RWPE2 (cell line): ENCODE measurements at regions not wholly inside any gene's neighbourhood (a gene's known extent, or its start where the extent isn't known, plus 50 kb on each side); places are given as distances from the start of the nearest gene placed in this dataset.

ENCODE experiments used
- ATAC-seq: fragments of 200-7000 bp; cut with Tn5 transposase; 3 replicates; pipeline ENCODE4 v1.9.1; 2021; ENCODE audit warnings: low read depth
- DNase-seq: peaks from one replicate; pipeline ENCODE4 v3.0.0-alpha.2; 2020; ENCODE audit warnings: low spot score
- H3K27ac ChIP-seq: fragments of 450-650 bp; 2 replicates; pipeline ENCODE4 v1.5.1; 2017; ENCODE audit warnings: mild to moderate bottlenecking; ENCODE audit not compliant: poor library complexity, severe bottlenecking
- H3K27me3 ChIP-seq: fragments of 250-450 bp; sonication (Bioruptor Pico); 2 replicates; pipeline ENCODE4 v1.5.1; 2021; ENCODE audit warnings: mild to moderate bottlenecking, moderate library complexity; ENCODE audit not compliant: insufficient read depth, poor library complexity, severe bottlenecking
- H3K36me3 ChIP-seq: fragments of 250-450 bp; sonication (Bioruptor Pico); 2 replicates; pipeline ENCODE4 v1.5.1; 2020; ENCODE audit warnings: low read depth, mild to moderate bottlenecking, moderate library complexity
- H3K4me1 ChIP-seq: fragments of 250-450 bp; sonication (Bioruptor Pico); 2 replicates; pipeline ENCODE4 v1.5.1; 2021; ENCODE audit warnings: mild to moderate bottlenecking, moderate library complexity; ENCODE audit not compliant: insufficient read depth, poor library complexity, severe bottlenecking
- H3K4me3 ChIP-seq: fragments of 250-450 bp; sonication (Bioruptor Pico); 2 replicates; pipeline ENCODE4 v1.5.1; 2021; ENCODE audit warnings: mild to moderate bottlenecking, moderate library complexity; ENCODE audit not compliant: severe bottlenecking
- H3K9me3 ChIP-seq: fragments of 250-450 bp; sonication (Bioruptor Pico); 2 replicates; pipeline ENCODE4 v1.5.1; 2021; ENCODE audit warnings: mild to moderate bottlenecking, moderate library complexity; ENCODE audit not compliant: severe bottlenecking
- TF ChIP-seq, protein P1 (sequence below): fragments of 450-650 bp; IDR thresholded peaks from one replicate; pipeline ENCODE4 v1.5.1; 2017; ENCODE audit warnings: mild to moderate bottlenecking, moderate library complexity; ENCODE audit not compliant: poor library complexity, severe bottlenecking

DNA sequence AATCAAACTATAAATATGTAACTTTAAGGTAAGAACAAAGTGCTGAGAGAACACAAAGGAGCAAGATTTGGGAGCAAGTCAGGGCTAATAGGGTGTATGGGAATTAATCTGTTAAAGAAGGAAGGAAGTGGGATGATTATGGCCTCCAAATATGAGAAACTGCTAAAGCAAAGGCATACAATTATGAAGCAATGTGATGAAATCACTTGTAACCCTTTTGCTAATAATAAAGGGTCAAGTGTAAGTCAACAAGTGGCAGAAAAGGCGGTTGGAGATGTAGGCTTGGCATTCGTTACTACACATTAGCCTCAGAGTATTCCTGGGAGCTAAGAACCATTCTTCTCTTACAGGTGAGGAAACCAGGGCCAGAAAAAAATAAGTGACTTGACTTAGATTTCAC lies 1002.3 kb upstream of the TENM4 start:
- Histone ChIP-seq H3K36me3 (no peaks in the 10 kb centered on the region), H3K27ac (no peak overlapping the region), H3K9me3 (no peaks in the 10 kb centered on the region), H3K4me1 (peaks cover 25% of the 10 kb centered on the region), H3K4me3 (no peak overlapping the region), H3K27me3 (no peaks in the 10 kb centered on the region)
- ATAC-seq (peak; percentile 72), DNase-seq (no peak)
- TF ChIP-seq, protein P1, sequence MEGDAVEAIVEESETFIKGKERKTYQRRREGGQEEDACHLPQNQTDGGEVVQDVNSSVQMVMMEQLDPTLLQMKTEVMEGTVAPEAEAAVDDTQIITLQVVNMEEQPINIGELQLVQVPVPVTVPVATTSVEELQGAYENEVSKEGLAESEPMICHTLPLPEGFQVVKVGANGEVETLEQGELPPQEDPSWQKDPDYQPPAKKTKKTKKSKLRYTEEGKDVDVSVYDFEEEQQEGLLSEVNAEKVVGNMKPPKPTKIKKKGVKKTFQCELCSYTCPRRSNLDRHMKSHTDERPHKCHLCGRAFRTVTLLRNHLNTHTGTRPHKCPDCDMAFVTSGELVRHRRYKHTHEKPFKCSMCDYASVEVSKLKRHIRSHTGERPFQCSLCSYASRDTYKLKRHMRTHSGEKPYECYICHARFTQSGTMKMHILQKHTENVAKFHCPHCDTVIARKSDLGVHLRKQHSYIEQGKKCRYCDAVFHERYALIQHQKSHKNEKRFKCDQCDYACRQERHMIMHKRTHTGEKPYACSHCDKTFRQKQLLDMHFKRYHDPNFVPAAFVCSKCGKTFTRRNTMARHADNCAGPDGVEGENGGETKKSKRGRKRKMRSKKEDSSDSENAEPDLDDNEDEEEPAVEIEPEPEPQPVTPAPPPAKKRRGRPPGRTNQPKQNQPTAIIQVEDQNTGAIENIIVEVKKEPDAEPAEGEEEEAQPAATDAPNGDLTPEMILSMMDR: no peak

DNA sequence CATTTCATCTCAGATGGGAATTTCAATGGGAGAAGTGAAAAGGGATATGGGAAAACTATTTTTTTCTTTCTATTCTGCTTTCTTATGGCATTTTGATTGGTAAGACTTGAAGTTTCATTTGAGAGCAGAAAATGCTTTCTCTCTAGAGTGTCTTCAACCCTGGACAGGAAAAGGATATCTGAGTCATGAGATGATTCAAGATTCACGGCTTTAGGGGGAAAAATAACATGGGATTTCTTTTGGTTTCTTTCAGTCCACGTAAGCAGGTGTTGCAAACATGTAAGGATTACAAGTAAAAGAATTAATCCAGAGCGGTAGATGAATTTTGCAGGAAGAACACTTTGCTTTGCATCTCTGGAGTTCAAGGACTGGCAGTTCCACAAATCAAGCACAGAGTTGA lies 1001.0 kb upstream of the TENM4 start:
- Histone ChIP-seq H3K27me3 (no peaks in the 10 kb centered on the region), H3K4me3 (no peak overlapping the region), H3K27ac (no peak overlapping the region), H3K36me3 (no peaks in the 10 kb centered on the region), H3K9me3 (no peaks in the 10 kb centered on the region), H3K4me1 (peaks cover 25% of the 10 kb centered on the region)
- TF ChIP-seq, protein P1: no peak
- ATAC-seq: peak; percentile 80
- DNase-seq: no peak

DNA sequence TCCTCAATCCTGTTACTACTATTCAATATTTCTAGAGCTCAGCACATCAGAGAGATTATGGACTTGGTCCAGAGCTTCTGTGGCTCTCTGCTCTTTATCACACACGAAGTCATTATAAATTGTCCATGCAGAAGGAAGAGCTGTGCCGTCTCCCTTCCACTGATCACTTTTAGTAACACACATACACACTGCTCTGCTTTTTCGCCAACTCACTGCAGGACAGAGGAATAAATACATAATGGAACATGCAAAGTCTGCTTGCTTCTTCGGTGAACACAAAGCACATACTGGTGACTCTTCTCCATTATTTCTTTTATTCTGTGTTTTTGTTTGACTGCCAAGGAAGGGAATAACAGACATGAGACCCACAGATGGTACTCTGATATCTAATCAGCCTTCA lies 1000.0 kb upstream of the TENM4 start:
- no peak for ATAC-seq
- TF ChIP-seq, protein P1: no peak
- H3K9me3 ChIP-seq: no peaks in the 10 kb centered on the region
- H3K27ac ChIP-seq: no peak overlapping the region
- no peaks in the 10 kb centered on the region for H3K27me3 ChIP-seq
- H3K4me1 ChIP-seq: peaks cover 25% of the 10 kb centered on the region
- no peaks in the 10 kb centered on the region for H3K36me3 ChIP-seq
- no peak overlapping the region for H3K4me3 ChIP-seq
- DNase-seq: no peak

DNA sequence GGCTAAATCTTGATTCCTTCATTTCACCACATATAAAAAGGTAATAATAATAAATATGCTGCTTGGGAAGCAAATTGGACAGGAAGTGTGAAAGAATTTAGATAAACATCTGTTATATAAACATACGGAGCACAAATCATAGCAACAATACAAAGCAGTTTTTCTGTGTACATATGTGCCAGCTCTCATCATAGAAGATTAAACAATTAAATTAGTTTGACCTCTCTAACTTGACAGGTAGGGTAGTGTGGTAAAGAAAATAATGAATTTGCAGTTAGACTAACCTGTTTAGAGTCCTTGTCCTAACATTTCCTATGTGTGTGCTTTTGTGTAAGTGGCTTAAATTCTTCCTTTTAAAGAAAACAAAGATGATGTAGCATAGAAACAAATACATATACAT lies 995.7 kb upstream of the TENM4 start:
- TF ChIP-seq, protein P1: no peak
- Histone ChIP-seq H3K4me3 (no peak overlapping the region), H3K27ac (no peak overlapping the region), H3K36me3 (no peaks in the 10 kb centered on the region), H3K9me3 (no peaks in the 10 kb centered on the region), H3K4me1 (peaks cover 1% of the 10 kb centered on the region), H3K27me3 (no peaks in the 10 kb centered on the region)
- DNase-seq (no peak), ATAC-seq (no peak)

DNA sequence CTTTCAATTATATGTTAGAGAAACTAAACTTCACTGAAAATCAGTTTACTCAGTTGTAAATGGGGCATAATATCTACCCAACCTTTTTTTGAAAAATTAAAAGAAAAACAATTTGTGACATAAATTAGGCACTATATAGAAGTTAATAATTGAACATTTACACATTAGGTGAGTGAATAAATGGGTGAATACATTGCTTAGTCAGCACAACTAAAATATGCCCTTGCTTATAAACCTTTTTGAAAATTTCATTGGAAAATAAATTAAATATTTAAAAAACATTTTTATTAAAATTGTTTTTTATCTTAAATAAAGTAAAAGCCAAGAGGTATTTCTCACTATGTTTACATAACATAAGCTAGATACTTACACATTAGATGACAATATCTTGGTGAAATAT lies 994.5 kb upstream of the TENM4 start:
- no peak overlapping the region for H3K27ac ChIP-seq
- ATAC-seq: no peak
- H3K4me1 ChIP-seq: no peaks in the 10 kb centered on the region
- H3K9me3 ChIP-seq: no peaks in the 10 kb centered on the region
- no peaks in the 10 kb centered on the region for H3K27me3 ChIP-seq
- no peak for DNase-seq
- TF ChIP-seq, protein P1: no peak
- H3K4me3 ChIP-seq: no peak overlapping the region
- H3K36me3 ChIP-seq: no peaks in the 10 kb centered on the region
